HepG2 (cell line): ENCODE measurements at regions not wholly inside any gene's neighbourhood (a gene's known extent, or its start where the extent isn't known, plus 50 kb on each side); places are given as distances from the start of the nearest gene placed in this dataset.

ENCODE experiments used
- EHMT2 ChIP-seq: fragments of 200-600 bp; sonication (generic); IDR thresholded peaks from 2 replicates; pipeline ENCODE4 v1.7.0; 2017; ENCODE audit warnings: antibody characterized with exemption, low read depth, low read length, borderline replicate concordance
- HNF1A ChIP-seq, 2 experiments: sonication (generic) in 1 of 2; formaldehyde crosslinking in 1 of 2; IDR thresholded peaks; 2 replicates each; pipeline versions ENCODE4 v1.4.0 to v1.6.1; 2016 to 2020; ENCODE audit warnings: borderline replicate concordance in 1 of 2, low read depth in 1 of 2, mild to moderate bottlenecking in 1 of 2, missing genetic modification reagents in 1 of 2
- JDP2 ChIP-seq: sonication (generic); formaldehyde crosslinking; IDR thresholded peaks from 2 replicates; pipeline ENCODE4 v1.8.1; 2022; ENCODE audit warnings: missing genetic modification reagents, borderline replicate concordance
- KDM4B ChIP-seq: sonication (generic); formaldehyde crosslinking; IDR thresholded peaks from 2 replicates; pipeline ENCODE4 v1.4.0; 2020; ENCODE audit warnings: missing genetic modification reagents
- LCORL ChIP-seq, 2 experiments: fragments of 450-650 bp in 1 of 2; sonication (generic) in 1 of 2; formaldehyde crosslinking in 1 of 2; IDR thresholded peaks; 2 replicates each; pipeline versions ENCODE4 v1.5.0 to v1.6.1; 2017 to 2020; ENCODE audit warnings: antibody characterized with exemption in 1 of 2, missing genetic modification reagents in 1 of 2
- MAZ ChIP-seq, 2 experiments: sonication (generic) in 1 of 2; formaldehyde crosslinking in 1 of 2; IDR thresholded peaks; 2 replicates each; pipeline versions ENCODE4 v1.5.0 to v1.6.1; 2012 to 2020; ENCODE audit warnings: low read depth in 2 of 2, mild to moderate bottlenecking in 2 of 2, borderline replicate concordance in 1 of 2, improper control_type of control experiment in 1 of 2, low read length in 1 of 2, missing genetic modification reagents in 1 of 2, moderate library complexity in 1 of 2
- MYPOP ChIP-seq: sonication (generic); formaldehyde crosslinking; IDR thresholded peaks from 2 replicates; pipeline ENCODE4 v1.8.1; 2023; ENCODE audit warnings: mild to moderate bottlenecking, moderate library complexity, missing genetic modification reagents
- NAIF1 ChIP-seq: sonication (generic); formaldehyde crosslinking; IDR thresholded peaks from 2 replicates; pipeline ENCODE4 v1.5.0; 2020; ENCODE audit warnings: mild to moderate bottlenecking, missing genetic modification reagents, borderline replicate concordance
- NKX3-1 ChIP-seq: sonication (generic); formaldehyde crosslinking; IDR thresholded peaks from 2 replicates; pipeline ENCODE4 v1.5.0; 2020; ENCODE audit warnings: missing genetic modification reagents
- YEATS4 ChIP-seq: sonication (generic); formaldehyde crosslinking; IDR thresholded peaks from 2 replicates; pipeline ENCODE4 v1.4.0; 2020; ENCODE audit warnings: missing genetic modification reagents, borderline replicate concordance
- ZNF256 ChIP-seq: sonication (generic); formaldehyde crosslinking; conservative IDR thresholded peaks from 2 replicates; pipeline ENCODE4 v1.4.0; 2020; ENCODE audit warnings: missing genetic modification reagents
- ZNF263 ChIP-seq: sonication (generic); formaldehyde crosslinking; IDR thresholded peaks from 2 replicates; pipeline ENCODE4 v1.4.0; 2020; ENCODE audit warnings: missing genetic modification reagents
- ZNF737 ChIP-seq: sonication (generic); formaldehyde crosslinking; IDR thresholded peaks from 2 replicates; pipeline ENCODE4 v1.5.0; 2020; ENCODE audit warnings: missing genetic modification reagents, mild to moderate bottlenecking, borderline replicate concordance
- ZNF782 ChIP-seq: sonication (generic); formaldehyde crosslinking; IDR thresholded peaks from 2 replicates; pipeline ENCODE4 v1.4.0; 2020; ENCODE audit warnings: missing genetic modification reagents, mild to moderate bottlenecking, borderline replicate concordance
- TF ChIP-seq, protein P1 (sequence below): IDR thresholded peaks from 2 replicates; pipeline ENCODE4 v1.4.0; 2020; ENCODE audit warnings: mild to moderate bottlenecking, missing genetic modification reagents
- TF ChIP-seq, protein P2 (sequence below): sonication (generic); formaldehyde crosslinking; IDR thresholded peaks from 2 replicates; pipeline ENCODE4 v1.8.0; 2022; ENCODE audit warnings: low read depth, missing genetic modification reagents
- TF ChIP-seq, protein P3 (sequence below): sonication (generic); formaldehyde crosslinking; IDR thresholded peaks from 2 replicates; pipeline ENCODE4 v1.5.0; 2020; ENCODE audit warnings: missing genetic modification reagents

- no peak for TF ChIP-seq ZNF737 (CRISPR knock-in tag)
- TF ChIP-seq HNF1A (IDR thresholded peaks at IDR 0.05; ENCODE audit: low read depth): no peak
- TF ChIP-seq HNF1A (CRISPR knock-in tag; IDR thresholded peaks at IDR 0.05; ENCODE audit: borderline replicate concordance): 0 out of 2 replicates have a peak, but pooled peaks have one; percentile 1
- TF ChIP-seq YEATS4 (CRISPR knock-in tag): peak; percentile 32; the same call in 1 of the 2 replicates
- TF ChIP-seq NKX3-1 (CRISPR knock-in tag): 0 out of 2 replicates have a peak, but pooled peaks have one; percentile 25
- TF ChIP-seq, protein P1, sequence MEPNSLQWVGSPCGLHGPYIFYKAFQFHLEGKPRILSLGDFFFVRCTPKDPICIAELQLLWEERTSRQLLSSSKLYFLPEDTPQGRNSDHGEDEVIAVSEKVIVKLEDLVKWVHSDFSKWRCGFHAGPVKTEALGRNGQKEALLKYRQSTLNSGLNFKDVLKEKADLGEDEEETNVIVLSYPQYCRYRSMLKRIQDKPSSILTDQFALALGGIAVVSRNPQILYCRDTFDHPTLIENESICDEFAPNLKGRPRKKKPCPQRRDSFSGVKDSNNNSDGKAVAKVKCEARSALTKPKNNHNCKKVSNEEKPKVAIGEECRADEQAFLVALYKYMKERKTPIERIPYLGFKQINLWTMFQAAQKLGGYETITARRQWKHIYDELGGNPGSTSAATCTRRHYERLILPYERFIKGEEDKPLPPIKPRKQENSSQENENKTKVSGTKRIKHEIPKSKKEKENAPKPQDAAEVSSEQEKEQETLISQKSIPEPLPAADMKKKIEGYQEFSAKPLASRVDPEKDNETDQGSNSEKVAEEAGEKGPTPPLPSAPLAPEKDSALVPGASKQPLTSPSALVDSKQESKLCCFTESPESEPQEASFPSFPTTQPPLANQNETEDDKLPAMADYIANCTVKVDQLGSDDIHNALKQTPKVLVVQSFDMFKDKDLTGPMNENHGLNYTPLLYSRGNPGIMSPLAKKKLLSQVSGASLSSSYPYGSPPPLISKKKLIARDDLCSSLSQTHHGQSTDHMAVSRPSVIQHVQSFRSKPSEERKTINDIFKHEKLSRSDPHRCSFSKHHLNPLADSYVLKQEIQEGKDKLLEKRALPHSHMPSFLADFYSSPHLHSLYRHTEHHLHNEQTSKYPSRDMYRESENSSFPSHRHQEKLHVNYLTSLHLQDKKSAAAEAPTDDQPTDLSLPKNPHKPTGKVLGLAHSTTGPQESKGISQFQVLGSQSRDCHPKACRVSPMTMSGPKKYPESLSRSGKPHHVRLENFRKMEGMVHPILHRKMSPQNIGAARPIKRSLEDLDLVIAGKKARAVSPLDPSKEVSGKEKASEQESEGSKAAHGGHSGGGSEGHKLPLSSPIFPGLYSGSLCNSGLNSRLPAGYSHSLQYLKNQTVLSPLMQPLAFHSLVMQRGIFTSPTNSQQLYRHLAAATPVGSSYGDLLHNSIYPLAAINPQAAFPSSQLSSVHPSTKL (CRISPR knock-in tag): no peak
- TF ChIP-seq KDM4B (CRISPR knock-in tag): no peak
- TF ChIP-seq, protein P2, sequence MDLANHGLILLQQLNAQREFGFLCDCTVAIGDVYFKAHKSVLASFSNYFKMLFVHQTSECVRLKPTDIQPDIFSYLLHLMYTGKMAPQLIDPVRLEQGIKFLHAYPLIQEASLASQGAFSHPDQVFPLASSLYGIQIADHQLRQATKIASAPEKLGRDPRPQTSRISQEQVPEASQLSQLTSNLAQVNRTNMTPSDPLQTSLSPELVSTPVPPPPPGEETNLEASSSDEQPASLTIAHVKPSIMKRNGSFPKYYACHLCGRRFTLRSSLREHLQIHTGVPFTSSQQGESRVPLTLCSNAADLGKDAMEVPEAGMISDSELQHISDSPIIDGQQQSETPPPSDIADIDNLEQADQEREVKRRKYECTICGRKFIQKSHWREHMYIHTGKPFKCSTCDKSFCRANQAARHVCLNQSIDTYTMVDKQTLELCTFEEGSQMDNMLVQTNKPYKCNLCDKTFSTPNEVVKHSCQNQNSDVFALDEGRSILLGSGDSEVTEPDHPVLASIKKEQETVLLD (CRISPR knock-in tag): no peak
- 0 out of 2 replicates have a peak, but pooled peaks have one; percentile 0 for TF ChIP-seq ZNF263 (CRISPR knock-in tag)
- TF ChIP-seq JDP2 (CRISPR knock-in tag): no peak
- 0 out of 2 replicates have a peak, but pooled peaks have one; percentile 0 for TF ChIP-seq MYPOP (CRISPR knock-in tag)
- TF ChIP-seq EHMT2: no peak
- 0 out of 2 replicates have a peak, but pooled peaks have one; percentile 12 for TF ChIP-seq ZNF782 (CRISPR knock-in tag)
- TF ChIP-seq ZNF256 (CRISPR knock-in tag): peak; percentile 2; the same call in 1 of the 2 replicates
- peak; percentile 32; the same call in 1 of the 2 replicates for TF ChIP-seq NAIF1 (CRISPR knock-in tag)
- TF ChIP-seq, protein P3, sequence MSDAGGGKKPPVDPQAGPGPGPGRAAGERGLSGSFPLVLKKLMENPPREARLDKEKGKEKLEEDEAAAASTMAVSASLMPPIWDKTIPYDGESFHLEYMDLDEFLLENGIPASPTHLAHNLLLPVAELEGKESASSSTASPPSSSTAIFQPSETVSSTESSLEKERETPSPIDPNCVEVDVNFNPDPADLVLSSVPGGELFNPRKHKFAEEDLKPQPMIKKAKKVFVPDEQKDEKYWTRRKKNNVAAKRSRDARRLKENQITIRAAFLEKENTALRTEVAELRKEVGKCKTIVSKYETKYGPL: 0 out of 2 replicates have a peak, but pooled peaks have one; percentile 26
- TF ChIP-seq LCORL (IDR thresholded peaks at IDR 0.05): no peak
- TF ChIP-seq LCORL (CRISPR knock-in tag; IDR thresholded peaks at IDR 0.05): no peak
- no peak for TF ChIP-seq MAZ (IDR thresholded peaks at IDR 0.05; ENCODE audit: borderline replicate concordance, low read depth, low read length)
- TF ChIP-seq MAZ (CRISPR knock-in tag; IDR thresholded peaks at IDR 0.05; ENCODE audit: low read depth): no peak
These were observed 76.3 kb downstream of the SOWAHC start (continued) for GRCh38 chr2:109690457-109690821.
